ENCODE measurements at regions not wholly inside any gene's neighbourhood (a gene's known extent, or its start where the extent isn't known, plus 50 kb on each side); places are given as distances from the start of the nearest gene placed in this dataset.
A peak's percentile ranks its signal among the peaks of the same experiment; 100 is the strongest.
"Not testable (repeated sequence)": the region's sequence is repeated elsewhere in the genome, so short reads cannot be mapped to it uniquely, and the experiment has no call there.

DNA sequence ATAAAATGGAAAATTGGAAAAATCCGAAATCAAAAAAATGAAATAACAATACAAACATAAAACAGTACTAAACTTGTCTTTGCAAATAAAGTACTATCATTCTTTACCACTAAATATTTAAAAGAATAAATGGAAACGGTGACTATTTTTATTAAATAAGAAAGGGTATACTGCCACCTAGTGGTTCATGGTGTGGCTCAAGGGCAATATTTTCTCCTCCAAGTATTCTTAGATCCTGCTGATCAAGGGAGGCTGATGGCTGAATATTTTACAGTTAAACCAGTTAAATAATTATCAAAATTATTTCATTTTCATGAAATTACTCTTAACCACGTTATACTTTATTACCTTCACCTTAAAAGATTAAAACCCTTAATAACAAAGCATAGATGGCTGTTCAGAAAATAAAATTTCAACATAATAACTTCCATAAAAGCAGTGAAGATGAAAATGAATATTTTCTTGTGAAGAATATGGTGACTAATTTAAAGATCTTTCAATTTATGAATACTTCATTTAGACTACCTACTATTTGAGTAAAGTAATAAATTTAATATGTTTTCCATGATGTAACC, 1793.9 kb downstream of the NCAM2 start:
- peak; percentile 37 for DNase-seq

DNA sequence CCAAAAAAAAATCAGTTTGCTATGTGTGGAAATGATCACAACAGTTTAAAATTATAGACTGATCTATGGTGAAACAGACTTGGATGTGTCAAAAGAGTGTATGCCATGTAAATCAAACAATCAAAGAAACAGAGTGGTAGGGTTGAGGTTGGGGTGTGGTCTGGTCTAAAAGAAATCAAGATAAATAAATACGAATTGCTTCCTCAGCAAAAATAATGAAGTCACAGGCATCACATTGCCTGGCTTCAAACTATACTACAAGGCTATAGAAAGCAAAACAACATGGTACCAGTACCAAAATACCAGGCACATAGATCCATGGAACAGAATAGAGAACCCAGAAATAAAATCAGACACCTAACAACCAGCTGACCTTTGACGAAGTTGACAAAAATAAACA, 1796.9 kb downstream of the NCAM2 start:
- no peak for DNase-seq

DNA sequence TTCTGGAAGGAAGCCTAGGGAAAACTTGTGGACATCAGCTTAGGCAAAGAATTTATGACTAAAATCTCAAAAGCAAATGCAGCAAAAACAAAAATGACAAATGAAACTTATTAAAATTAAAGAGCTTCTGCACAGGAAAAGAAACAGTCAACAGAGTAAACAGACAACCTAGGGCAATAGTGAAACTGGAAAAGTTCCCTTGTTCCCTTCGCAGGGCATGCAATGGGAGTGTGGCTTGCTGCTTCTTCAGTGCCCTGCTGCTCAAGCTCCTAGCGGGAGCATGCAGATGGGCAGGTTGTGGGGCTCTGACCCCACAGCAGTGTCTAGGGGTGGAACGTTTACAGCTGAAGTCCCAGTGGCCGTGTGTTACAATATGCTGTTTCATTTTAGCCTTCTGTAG, 1797.4 kb downstream of the NCAM2 start:
- DNase-seq, result no peak

DNA sequence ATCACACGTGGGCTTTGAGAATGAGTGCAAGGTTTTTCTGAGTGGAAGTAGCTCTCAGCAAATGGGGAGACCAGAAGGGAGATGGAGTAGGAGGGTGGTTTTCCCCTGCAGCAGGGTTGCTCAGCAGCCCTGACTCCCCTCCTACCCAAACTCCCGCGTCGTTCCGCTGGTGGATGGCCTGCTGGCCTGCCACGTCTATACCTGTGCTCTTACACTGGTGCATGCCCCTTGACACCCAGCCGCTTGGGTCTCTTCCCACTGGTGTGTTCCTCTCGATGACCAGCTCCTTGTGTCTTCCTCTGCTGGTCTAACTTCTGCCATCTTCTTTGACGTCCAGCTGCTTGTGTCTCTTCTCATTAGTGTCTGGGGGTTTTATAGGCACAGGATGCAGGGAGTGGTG, 1797.9 kb downstream of the NCAM2 start:
- DNase-seq, result no peak

DNA sequence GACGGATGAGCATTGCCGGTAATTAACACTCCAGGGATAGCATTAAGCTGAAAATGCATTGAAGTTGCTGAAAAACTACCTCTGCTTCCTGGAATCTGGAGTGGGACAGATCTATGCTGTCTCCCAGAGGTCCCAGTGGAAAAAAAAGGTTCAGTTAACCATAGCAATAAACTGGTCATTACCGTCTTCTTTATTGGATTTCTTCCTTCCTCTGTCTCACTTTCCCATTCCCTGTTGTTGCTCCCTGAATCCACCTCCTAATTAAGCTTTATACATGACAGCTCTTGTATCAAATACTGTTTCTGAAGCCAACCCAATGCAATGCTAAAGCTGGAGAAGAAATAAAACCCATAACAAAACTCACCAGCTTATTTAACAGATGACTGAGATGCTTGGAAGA, 1805.9 kb downstream of the NCAM2 start:
- DNase-seq, result no peak

DNA sequence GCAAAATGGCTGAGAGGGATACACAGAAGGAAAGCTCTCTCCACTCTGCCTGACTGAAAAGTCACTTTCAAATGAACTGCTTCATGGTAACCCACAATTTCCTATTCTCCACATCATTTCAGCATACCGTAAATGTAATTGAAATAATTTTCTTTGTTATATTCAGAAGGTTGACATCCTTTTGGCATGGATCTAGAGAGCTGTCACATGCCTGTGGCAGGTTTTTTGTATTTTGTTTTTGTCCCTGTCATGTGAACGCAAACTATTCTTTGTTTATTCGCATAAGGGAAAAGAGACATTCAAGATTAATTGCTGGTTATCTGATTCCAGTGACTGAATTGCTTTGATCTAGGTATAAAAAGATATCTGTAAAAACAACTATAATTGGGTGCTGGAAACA, 1808.1 kb downstream of the NCAM2 start:
- DNase-seq, result no peak

DNA sequence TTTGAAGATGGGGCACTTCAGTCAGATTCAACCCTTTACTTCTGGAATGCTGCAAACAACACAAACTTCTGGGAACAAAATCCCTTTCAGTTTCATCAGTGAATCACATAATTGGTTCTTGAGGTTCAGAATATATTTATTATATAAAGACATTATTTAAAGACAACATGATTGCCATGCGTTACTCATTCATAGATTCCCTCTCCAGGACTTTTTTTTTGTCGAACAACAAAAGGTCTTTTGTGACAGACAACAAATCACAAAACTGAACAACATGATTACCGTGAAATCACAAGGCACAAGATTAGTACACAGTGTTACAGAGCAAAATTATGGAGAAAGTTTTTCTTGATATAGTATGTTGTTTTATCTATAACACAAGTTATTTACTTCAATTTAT, 1815.0 kb downstream of the NCAM2 start:
- DNase-seq, result no peak

DNA sequence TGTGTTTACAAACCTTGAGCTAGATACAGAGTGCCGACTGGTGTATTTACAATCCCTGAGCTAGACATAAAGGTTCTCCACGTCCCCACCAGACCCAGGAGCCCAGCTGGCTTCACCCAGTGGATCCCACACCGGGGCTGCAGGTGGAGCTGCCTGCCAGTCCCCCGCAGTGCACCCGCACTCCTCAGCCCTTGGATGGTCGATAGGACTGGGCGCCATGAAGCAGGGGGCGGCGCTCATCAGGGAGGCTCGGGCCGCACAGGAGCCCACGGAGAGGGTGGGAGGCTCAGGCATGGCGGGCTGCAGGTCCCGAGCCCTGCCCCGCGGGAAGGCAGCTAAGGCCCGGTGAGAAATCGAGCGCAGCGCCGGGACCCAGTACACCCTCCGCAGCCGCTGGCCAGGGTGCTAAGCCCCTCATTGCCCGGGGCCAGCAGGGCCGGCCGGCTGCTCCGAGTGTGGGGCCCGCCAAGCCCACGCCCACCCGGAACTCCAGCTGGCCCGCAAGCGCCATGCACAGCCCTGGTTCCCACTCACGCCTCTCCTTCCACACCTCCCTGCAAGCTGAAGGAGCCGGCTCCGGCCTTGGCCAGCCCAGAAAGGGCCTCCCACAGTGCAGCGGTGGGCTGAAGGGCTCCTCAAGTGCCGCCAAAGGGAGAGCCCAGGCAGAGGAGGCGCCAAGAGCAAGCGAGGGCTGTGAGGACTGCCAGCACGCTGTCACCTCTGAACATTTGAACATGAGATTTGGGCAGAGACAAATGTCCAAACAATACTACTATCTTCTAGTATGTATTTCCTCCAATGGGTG, 1820.7 kb downstream of the NCAM2 start:
- DNase-seq, result not testable (repeated sequence)

DNA sequence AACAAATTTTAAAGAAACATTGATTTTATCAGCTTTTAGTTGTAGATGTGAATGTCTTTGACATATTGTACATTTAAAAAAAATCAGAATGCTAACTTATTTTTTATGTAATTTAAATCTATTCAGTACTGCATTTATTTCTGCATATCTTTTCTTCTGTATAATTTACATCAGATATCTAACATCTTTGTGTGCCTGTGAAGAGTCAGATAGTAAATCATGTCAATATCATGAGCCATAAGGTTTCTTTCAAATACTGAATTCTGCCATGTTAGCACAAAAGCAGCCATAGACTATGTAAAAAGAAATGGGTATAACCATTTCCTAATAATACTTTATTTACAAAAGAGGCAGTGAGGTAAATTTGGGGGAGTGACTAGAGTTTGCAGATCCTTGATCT, 1829.2 kb downstream of the NCAM2 start:
- no peak for DNase-seq

DNA sequence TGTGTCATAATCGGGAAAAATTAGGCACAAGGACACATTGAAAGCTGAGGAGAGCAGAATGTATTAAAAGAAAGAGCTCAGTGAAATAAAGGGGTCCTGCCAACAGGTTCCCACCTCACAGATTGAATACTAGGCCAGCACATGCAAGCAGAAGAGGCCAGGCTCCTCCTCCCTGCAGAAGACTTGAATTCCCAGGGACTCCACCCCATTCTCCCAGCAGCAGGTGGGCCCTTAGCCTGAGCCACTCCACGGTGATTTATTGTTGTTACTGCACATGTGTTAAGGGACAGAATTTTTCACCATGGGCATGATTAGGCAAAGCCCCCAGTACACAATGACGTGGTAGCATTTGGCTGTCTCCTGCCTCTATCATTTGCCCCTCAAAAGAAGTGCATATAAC, 1844.7 kb downstream of the NCAM2 start:
- DNase-seq, result no peak

DNA sequence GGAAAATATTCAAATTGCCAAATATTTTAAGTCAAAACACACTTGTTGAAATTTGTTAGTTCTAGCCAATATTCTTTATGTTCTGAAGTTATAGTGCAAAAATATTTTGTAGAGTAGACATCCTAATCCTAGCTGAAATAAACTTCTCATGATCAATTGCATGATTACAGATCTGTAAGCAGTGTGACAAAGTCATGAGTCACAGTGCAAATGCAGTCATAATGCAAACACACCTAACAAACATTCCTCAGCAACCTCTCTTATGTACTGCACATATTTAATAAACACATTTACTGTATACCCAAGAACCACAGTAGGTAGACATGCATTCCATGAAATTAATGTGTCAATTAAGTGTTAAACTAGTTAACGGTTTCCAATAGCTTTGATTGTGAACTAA, 1857.4 kb downstream of the NCAM2 start:
- no peak for DNase-seq

DNA sequence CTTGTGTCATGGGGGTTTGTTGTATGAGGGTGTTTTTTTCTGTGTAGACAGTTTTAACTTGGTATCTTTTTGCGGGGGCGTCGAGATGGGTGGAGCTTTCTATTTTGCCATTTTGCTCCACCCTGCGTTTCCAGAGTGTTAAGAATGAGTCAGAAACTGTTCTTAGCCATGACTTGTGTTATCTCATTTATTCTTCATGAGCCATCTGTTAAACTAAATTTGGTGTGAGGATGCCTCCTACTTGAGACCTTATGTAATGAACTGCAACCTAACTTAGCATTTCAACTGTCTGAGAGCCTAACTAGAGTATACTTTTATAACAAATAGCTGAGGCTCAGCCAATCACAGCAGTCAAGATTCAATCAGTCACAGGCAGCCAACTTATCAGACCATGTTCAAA, 1873.5 kb downstream of the NCAM2 start:
- DNase-seq, result no peak

DNA sequence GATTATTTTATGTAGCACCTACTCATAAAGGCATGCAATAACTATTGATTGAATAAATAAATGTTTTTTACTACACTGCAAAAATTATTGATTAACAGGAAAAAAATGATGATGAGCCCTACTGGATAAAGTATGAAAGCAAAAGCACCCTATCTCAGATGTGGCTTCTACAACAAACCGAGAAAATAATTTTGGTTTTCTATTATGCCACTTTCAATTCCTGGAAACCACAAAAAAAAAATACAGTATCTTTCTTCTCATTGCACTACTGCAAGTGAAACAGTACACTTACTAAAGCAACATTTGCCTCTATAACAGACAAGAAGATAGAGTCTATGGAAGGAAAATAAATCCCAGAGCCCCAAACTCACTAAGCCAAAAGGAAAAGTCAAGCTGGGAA, 1882.4 kb downstream of the NCAM2 start:
- no peak for DNase-seq

DNA sequence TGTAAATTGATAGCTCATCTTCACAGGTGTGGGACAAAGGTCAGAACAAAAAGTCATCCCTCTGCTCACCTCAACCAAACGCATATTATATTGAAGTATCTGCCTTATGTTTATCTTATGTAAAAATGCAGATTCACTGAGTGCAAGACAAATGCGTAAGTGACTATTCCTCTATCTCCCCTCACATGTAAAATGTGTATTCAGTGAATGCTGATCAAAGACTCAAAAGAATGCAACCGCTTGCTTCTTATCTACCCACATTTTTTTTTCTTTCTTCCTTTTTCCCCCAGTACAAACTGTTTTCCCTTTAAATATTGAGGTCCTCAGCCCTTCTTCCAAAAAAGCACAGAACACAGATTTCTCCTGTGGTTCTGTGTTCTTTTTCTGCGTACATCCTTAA, 1882.9 kb downstream of the NCAM2 start:
- no peak for DNase-seq

DNA sequence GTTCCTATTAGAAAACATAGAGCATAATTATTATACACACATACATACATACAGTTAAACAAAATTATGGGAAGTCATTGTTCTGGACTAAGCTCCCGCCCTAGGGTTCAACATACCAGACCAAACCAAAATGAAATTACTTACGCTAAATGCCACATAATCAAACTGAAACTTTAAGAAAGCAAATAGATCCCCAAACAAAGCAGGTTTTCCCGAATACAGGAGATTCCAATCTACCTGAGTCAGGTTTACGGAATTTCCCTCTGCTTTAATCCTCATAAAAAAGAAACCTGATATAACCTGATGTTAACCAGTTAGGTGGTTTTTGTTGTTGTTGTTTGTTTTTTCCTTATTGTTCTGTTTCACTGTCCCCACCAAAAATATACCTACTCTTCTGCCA, 1886.9 kb downstream of the NCAM2 start:
- DNase-seq, result no peak

DNA sequence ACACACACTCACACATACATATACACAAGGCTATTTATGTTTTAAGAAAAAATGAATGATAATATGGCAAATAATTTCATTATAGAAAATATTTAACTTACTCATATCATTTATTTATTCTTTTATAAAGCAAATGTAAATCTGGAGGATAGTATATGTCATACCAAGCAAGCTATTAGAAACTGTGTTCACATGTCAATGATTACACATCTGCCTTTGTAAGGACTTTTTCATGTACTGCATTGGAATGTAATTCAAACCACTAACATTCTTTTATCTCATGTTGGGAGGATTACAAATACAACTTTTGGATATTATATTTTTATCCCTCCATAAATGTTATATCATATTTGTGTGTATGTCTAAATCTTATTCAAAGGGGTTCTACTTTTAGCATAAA, 1887.4 kb downstream of the NCAM2 start:
- DNase-seq, result no peak

DNA sequence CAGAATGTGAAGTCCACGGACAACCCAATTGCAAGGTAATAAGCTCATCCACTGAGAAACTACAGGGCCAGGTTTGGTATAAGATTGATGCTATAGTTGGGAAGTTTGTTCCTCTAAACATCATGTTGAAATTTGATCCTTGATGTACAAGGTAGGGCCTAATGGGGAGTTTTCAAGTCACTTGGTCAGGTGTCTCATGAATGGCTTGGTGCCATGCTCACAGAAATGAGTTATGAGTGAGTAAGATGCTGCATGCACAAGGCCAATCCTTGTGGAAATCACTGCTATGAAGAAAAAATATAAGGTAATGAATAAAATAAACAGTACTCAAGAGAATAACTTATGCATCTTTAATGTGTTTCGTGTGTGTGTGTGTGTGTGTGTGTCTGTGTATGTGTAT, 1891.2 kb downstream of the NCAM2 start:
- DNase-seq, result no peak

DNA sequence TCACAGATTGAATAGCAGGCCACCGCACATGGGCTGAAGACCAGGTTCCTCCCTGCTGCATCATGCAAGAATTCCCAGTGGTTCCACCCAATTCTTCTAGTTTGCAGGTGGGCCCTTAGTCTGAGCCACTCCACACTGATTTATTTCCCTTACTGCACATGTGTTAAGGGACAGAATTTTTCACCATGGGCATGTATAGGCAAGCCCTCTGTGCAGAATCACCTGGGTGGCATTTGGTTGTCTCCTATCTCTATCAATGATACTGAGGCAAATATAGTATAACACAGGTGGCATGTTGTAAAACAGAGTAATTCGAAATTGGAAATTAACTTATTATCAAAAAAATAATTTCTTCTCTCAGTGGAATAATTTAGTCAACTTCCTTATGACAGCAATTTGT, 1892.4 kb downstream of the NCAM2 start:
- no peak for DNase-seq

DNA sequence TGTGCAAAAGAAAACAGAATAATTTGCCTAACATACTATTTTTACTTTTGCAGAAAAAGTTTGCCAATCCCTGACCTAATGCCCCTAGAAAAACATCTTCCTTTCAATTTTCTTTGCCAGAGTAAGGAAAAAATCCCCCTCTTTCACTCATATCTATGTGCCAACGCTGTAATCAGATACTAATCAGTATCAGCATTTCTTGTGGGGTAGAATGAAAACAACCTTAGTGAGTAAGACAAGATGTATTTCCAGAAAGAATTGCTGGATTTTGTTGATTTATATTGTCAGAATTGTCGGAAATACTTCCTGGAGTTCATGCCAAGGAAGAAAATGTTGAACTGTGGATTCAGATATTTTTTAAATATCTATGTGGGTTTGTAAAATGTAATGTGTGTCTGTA, 1893.8 kb downstream of the NCAM2 start:
- no peak for DNase-seq

DNA sequence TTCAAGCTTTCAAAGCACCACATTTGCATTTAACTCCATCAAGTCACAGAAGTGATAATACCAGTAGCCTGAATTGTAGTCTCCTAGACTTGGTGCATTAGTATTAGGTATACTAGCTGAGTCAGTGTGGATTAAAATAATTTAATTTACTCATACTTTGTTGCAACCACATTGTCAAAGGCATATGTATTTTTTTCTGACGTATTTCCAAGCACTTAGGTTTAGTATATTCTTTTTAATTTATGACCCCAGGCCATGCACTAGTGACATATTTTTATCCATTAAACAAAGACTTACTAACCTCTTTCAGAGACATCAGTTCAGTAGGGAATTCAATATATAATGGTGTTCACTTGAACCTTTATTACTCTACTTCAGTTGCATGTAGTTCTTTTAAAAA, 1894.5 kb downstream of the NCAM2 start:
- DNase-seq, result no peak

DNA sequence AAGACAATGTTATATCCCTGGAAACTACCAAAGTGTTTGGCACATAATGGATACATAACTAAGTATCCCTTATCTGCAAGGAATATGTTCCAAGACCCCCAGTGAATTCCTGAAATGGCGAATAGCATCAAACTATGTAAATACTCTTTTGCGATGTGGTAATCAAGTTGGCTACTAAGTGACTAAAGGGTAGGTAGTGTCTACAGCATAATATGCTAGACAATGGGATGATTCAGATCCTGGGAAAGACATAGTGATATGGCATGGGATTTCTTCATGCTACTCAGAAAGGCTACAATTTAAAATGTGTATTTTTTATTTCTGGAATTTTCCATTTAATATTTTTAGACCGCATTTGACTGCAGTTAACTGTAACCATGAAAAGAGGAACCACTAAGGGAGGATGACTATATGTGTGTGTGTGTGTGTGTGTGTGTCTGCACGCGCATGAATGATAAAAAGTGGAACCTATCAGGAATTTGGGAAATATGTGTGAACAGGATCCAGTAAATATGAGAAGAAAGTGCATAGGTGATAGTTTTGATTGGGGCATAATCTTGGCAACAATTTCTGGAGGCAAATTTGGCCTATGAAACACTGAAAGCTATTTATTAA, 1899.9 kb downstream of the NCAM2 start:
- no peak for DNase-seq

DNA sequence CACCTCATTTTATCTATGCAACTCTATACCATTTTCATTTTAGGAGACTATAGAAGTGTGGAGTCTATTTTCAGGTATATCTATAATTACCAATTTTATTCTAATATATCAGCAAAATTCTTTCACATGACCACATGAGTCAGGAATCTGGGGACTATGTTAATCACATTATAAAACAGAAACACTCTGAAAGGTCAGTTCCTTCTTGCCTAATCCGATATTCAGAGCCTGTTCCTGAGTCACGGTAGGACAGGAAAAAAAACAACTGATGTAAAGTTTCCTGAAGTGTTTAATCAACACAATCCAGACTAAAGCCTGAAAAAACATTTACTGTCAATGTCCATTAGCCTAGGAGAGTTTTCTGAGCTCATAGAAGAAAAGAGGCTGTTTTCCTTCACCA, 1902.3 kb downstream of the NCAM2 start:
- no peak for DNase-seq

DNA sequence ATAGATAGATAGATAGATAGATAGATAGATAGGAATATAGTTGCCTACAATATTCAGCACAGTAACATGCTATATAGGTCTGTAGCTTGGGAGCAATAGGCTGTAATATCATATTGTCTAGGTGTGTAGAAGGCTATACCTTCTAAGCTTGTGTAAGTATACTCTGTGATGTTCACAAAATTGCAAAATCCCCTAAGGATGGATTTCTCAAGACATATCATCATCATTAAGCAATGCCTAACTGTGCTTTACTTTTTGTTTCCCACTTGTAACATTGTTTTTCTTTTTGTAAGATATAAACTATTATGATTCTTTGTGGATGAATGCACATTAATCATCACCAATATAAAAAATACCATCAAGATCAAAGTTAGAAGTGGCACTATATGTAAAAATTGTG, 1905.6 kb downstream of the NCAM2 start:
- no peak for DNase-seq

DNA sequence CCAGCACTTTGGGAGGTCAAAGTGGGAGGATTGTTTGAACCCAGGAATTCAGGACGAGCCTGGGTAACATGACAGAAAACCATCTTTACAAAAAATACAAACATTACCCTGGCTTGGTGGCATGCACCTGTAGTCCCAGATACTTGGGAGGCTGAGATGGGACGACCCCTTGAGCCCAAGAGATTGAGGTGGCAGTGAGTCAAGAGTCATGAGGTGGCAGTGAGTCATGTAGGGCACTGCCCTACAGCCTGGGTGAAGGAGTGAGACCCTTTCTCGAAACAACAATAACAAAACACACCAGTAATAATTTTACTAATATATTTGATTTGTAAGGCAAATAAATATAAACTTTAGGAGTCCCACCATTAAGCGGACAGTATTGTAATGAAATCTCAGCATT, 1906.2 kb downstream of the NCAM2 start:
- DNase-seq, result no peak
